ENCODE measurements at regions not wholly inside any gene's neighbourhood (a gene's known extent, or its start where the extent isn't known, plus 50 kb on each side); places are given as distances from the start of the nearest gene placed in this dataset.

GRCh38 chr4:38325629-38325913 lies 338.4 kb upstream of the KLF3 start:
- BruUV-seq (replicated peaks), result no TSS peak
- Histone ChIP-seq H3K79me2 (ENCODE audit: insufficient read depth, low read length) (no peaks in the 10 kb centered on the region), H3K27me3 (ENCODE audit: control insufficient read depth in 1 of 2, insufficient read depth in 2 of 2, low read length in 2 of 2) (no peaks in the 10 kb centered on the region), H3K4me2 (ENCODE audit: low read depth, low read length) (no peak overlapping the region), H3K36me3 (replicated peaks in 1 of 2; ENCODE audit: control insufficient read depth in 1 of 2, insufficient read depth in 2 of 2, low read length in 2 of 2) (no peaks in the 10 kb centered on the region), H3K9me3 (ENCODE audit: low read length) (no peaks in the 10 kb centered on the region), H3K4me3 (replicated peaks in 1 of 3; ENCODE audit: insufficient read depth in 1 of 3, low read depth in 2 of 3, low read length in 3 of 3) (no peak overlapping the region), H3K27ac (ENCODE audit: extremely low read length, insufficient read depth, low read length) (no peak overlapping the region), H3K9ac (ENCODE audit: insufficient read depth, low read depth, low read length) (no peak overlapping the region), H2AFZ (ENCODE audit: low read length) (no peak overlapping the region), H3K4me1 (ENCODE audit: insufficient read depth, low read length) (peaks cover 27% of the 10 kb centered on the region), H4K20me1 (ENCODE audit: insufficient read depth, low read length) (no peaks in the 10 kb centered on the region)
- ChIA-PET CTCF (ENCODE audit: low intra/inter-chr PET ratio, low total read pairs) (no interaction called here), POLR2A (no interaction called here)
- no peak for TF ChIP-seq BCL3 (CRISPR knock-in tag; IDR thresholded peaks at IDR 0.05)
- TF ChIP-seq MAFK (conservative IDR thresholded peaks at IDR 0.05 in 1 of 2, IDR thresholded peaks at IDR 0.05 in 1 of 2; ENCODE audit: low read length in 2 of 2), result 0 out of 4 replicates have a peak, but pooled peaks of 1 of the 2 experiments have one; percentile 2
- FAIRE-seq (no peak), ATAC-seq (no peak), DNase-seq (ENCODE audit: low spot score) (no peak)
- intact Hi-C loops (cut with micrococcal nuclease; ENCODE audit: unreplicated experiment) (no loop called here), in situ Hi-C loops (cut with HindIII; ENCODE audit: extremely low pct_ligation_motif_present, low pct_unique_long_range_greater_than_20kb) (no loop called here)
- WGBS (ENCODE audit: low lambda C conversion rate), result 83% methylated on average over 2 of the region's 2 CpGs

- CTCF ChIA-PET (ENCODE audit: low intra/inter-chr PET ratio, low total read pairs), result no interaction called here
- H3K4me2 ChIP-seq (ENCODE audit: low read depth, low read length), result no peak overlapping the region
- WGBS (ENCODE audit: low lambda C conversion rate), result 79% methylated on average over 3 of the region's 3 CpGs
- DNase-seq (ENCODE audit: low spot score) (no peak), ATAC-seq (no peak), FAIRE-seq (no peak)
- in situ Hi-C loops (cut with HindIII; ENCODE audit: extremely low pct_ligation_motif_present, low pct_unique_long_range_greater_than_20kb) (no loop called here), intact Hi-C loops (cut with micrococcal nuclease; ENCODE audit: unreplicated experiment) (no loop called here)
- H3K27me3 ChIP-seq (ENCODE audit: control insufficient read depth in 1 of 2, insufficient read depth in 2 of 2, low read length in 2 of 2), result no peaks in the 10 kb centered on the region; a peak in 1 of 5 replicates
- no peak overlapping the region for H2AFZ ChIP-seq (ENCODE audit: low read length)
- H3K4me1 ChIP-seq (ENCODE audit: insufficient read depth, low read length), result peaks cover 32% of the 10 kb centered on the region
- no peak overlapping the region for H3K4me3 ChIP-seq (replicated peaks in 1 of 3; ENCODE audit: insufficient read depth in 1 of 3, low read depth in 2 of 3, low read length in 3 of 3)
- no peak overlapping the region for H3K27ac ChIP-seq (ENCODE audit: extremely low read length, insufficient read depth, low read length)
- POLR2A ChIA-PET, result no interaction called here
- H3K36me3 ChIP-seq (replicated peaks in 1 of 2; ENCODE audit: control insufficient read depth in 1 of 2, insufficient read depth in 2 of 2, low read length in 2 of 2), result no peaks in the 10 kb centered on the region
- no peaks in the 10 kb centered on the region for H3K9me3 ChIP-seq (ENCODE audit: low read length)
- no peaks in the 10 kb centered on the region for H4K20me1 ChIP-seq (ENCODE audit: insufficient read depth, low read length)
- no TSS peak for BruUV-seq (replicated peaks)
- H3K9ac ChIP-seq (ENCODE audit: insufficient read depth, low read depth, low read length), result no peak overlapping the region
- no peaks in the 10 kb centered on the region for H3K79me2 ChIP-seq (ENCODE audit: insufficient read depth, low read length)
- no peak for TF ChIP-seq RNF219 (CRISPR knock-in tag; IDR thresholded peaks at IDR 0.05)
- no peak for TF ChIP-seq ADNP (CRISPR knock-in tag; IDR thresholded peaks at IDR 0.05)
- no peak for TF ChIP-seq HOXD1 (CRISPR knock-in tag; IDR thresholded peaks at IDR 0.05)
- TF ChIP-seq ZNF768 (CRISPR knock-in tag; IDR thresholded peaks at IDR 0.05), result peak; percentile 83; the same call in 1 of the 2 replicates
- TF ChIP-seq PHF21A (CRISPR knock-in tag; IDR thresholded peaks at IDR 0.05), result no peak
- TF ChIP-seq KDM5A (IDR thresholded peaks at IDR 0.05; ENCODE audit: borderline replicate concordance, low read length), result no peak
- no peak for TF ChIP-seq HOXA9 (CRISPR knock-in tag; IDR thresholded peaks at IDR 0.05; ENCODE audit: borderline replicate concordance)
- no peak for TF ChIP-seq PAX8 (CRISPR knock-in tag; IDR thresholded peaks at IDR 0.05; ENCODE audit: borderline replicate concordance)
- no peak for TF ChIP-seq SP1 (IDR thresholded peaks at IDR 0.05)
- no peak for TF ChIP-seq SP1 (CRISPR knock-in tag; IDR thresholded peaks at IDR 0.05)
- TF ChIP-seq FOXA3 (CRISPR knock-in tag; IDR thresholded peaks at IDR 0.05), result no peak
Observed at GRCh38 chr4:38326499-38326898, 337.5 kb upstream of the KLF3 start.
